ENCODE measurements at regions not wholly inside any gene's neighbourhood (a gene's known extent, or its start where the extent isn't known, plus 50 kb on each side); places are given as distances from the start of the nearest gene placed in this dataset.
"Not testable (repeated sequence)": the region's sequence is repeated elsewhere in the genome, so short reads cannot be mapped to it uniquely, and the experiment has no call there.

- 54 to 58% methylated on average over 2 of the region's 2 CpGs for WGBS, 2 donors
- Histone ChIP-seq H3K4me1 (no peaks in the 10 kb centered on the region), H3K27me3 (no peaks in the 10 kb centered on the region), H3K27ac (no peak overlapping the region), H3K9me3 (no peaks in the 10 kb centered on the region), H3K36me3 (no peaks in the 10 kb centered on the region), H3K4me3 (no peak overlapping the region)
- FAIRE-seq = no peak
- no peak for TF ChIP-seq CTCF (IDR thresholded peaks at IDR 0.05)
- DNase-seq = no peak
- ATAC-seq = no peak
- intact Hi-C loops (cut with DNase I) = no loop called here
Measured at GRCh38 chr3:87488765-87489164, 212.4 kb upstream of the POU1F1 start.

GRCh38 chr3:87486635-87487034, 210.3 kb upstream of the POU1F1 start:
- ATAC-seq; H3K27me3 ChIP-seq; intact Hi-C loops (cut with DNase I); H3K4me3 ChIP-seq; H3K4me1 ChIP-seq; FAIRE-seq; H3K9me3 ChIP-seq; H3K27ac ChIP-seq; H3K36me3 ChIP-seq; DNase-seq: not testable (repeated sequence)
- 56 to 58% methylated on average over 3 of the region's 3 CpGs for WGBS, 2 donors

- DNase-seq (no peak), ATAC-seq (no peak), FAIRE-seq (no peak)
- Histone ChIP-seq H3K4me1 (no peaks in the 10 kb centered on the region), H3K27me3 (no peaks in the 10 kb centered on the region), H3K36me3 (no peaks in the 10 kb centered on the region), H3K27ac (no peak overlapping the region), H3K4me3 (no peak overlapping the region), H3K9me3 (no peaks in the 10 kb centered on the region)
- intact Hi-C loops (cut with DNase I) = no loop called here
- TF ChIP-seq CTCF (IDR thresholded peaks at IDR 0.05) = no peak
- WGBS, 2 donors = 19 to 45% methylated on average over 2 of the region's 2 CpGs
Measured at GRCh38 chr3:87486115-87486514, 209.7 kb upstream of the POU1F1 start.

GRCh38 chr3:87478716-87479115, 202.3 kb upstream of the POU1F1 start:
- no peaks in the 10 kb centered on the region for H3K27me3 ChIP-seq
- no peak overlapping the region for H3K27ac ChIP-seq
- ATAC-seq (no peak), FAIRE-seq (no peak), DNase-seq (no peak)
- no peak overlapping the region for H3K4me3 ChIP-seq
- H3K4me1 ChIP-seq = no peaks in the 10 kb centered on the region
- no peaks in the 10 kb centered on the region for H3K36me3 ChIP-seq
- 53 to 62% methylated on average over 3 of the region's 3 CpGs for WGBS, 2 donors
- no peaks in the 10 kb centered on the region for H3K9me3 ChIP-seq
- intact Hi-C loops (cut with DNase I) = no loop called here
- TF ChIP-seq CTCF (IDR thresholded peaks at IDR 0.05) = no peak

GRCh38 chr3:87473944-87474343, 197.6 kb upstream of the POU1F1 start:
- TF ChIP-seq CTCF (IDR thresholded peaks at IDR 0.05) = no peak
- DNase-seq (no peak), FAIRE-seq (no peak), ATAC-seq (no peak)
- intact Hi-C loops (cut with DNase I) = no loop called here
- Histone ChIP-seq H3K4me1 (no peaks in the 10 kb centered on the region), H3K4me3 (no peak overlapping the region), H3K36me3 (no peaks in the 10 kb centered on the region), H3K27ac (no peak overlapping the region), H3K27me3 (no peaks in the 10 kb centered on the region), H3K9me3 (no peaks in the 10 kb centered on the region)

GRCh38 chr3:87468938-87469337, 192.6 kb upstream of the POU1F1 start:
- FAIRE-seq (no peak), ATAC-seq (no peak), DNase-seq (no peak)
- intact Hi-C loops (cut with DNase I) = no loop called here
- Histone ChIP-seq H3K27ac (no peak overlapping the region), H3K36me3 (no peaks in the 10 kb centered on the region), H3K4me3 (no peak overlapping the region), H3K9me3 (no peaks in the 10 kb centered on the region), H3K4me1 (no peaks in the 10 kb centered on the region), H3K27me3 (no peaks in the 10 kb centered on the region)
- no peak for TF ChIP-seq CTCF (IDR thresholded peaks at IDR 0.05)

All from pancreas (tissue), 10 donors.